ENCODE measurements at regions not wholly inside any gene's neighbourhood (a gene's known extent, or its start where the extent isn't known, plus 50 kb on each side); places are given as distances from the start of the nearest gene placed in this dataset.

DNA sequence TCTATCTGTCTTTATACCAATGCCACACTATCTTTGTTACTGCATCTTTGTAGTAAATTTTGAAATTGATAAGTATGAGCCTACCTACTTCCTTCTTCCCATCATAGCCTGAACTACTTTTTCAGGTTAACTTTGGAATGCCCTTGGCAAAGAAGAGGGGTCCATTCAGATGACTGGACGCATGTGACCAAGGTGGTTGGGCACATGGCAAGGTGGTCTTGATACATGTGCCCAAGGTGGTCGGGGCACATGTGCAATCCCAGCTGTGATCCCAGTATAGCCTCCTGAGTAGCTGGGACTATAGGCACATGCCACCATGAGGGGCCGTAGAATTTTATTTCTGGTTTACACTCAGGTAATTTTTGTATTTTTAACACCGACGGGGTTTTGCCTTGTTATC lies 330.2 kb downstream of the GABRB3 start:
- TF ChIP-seq, protein P1, sequence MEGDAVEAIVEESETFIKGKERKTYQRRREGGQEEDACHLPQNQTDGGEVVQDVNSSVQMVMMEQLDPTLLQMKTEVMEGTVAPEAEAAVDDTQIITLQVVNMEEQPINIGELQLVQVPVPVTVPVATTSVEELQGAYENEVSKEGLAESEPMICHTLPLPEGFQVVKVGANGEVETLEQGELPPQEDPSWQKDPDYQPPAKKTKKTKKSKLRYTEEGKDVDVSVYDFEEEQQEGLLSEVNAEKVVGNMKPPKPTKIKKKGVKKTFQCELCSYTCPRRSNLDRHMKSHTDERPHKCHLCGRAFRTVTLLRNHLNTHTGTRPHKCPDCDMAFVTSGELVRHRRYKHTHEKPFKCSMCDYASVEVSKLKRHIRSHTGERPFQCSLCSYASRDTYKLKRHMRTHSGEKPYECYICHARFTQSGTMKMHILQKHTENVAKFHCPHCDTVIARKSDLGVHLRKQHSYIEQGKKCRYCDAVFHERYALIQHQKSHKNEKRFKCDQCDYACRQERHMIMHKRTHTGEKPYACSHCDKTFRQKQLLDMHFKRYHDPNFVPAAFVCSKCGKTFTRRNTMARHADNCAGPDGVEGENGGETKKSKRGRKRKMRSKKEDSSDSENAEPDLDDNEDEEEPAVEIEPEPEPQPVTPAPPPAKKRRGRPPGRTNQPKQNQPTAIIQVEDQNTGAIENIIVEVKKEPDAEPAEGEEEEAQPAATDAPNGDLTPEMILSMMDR (IDR thresholded peaks at IDR 0.05 in 2 of 3, conservative IDR thresholded peaks at IDR 0.05 in 1 of 3; ENCODE audit: borderline replicate concordance in 1 of 3, insufficient read depth in 1 of 3, low read depth in 2 of 3, low read length in 2 of 3): no peak
- TF ChIP-seq SIN3A (IDR thresholded peaks at IDR 0.05; ENCODE audit: low read depth): no peak
